ENCODE measurements at regions not wholly inside any gene's neighbourhood (a gene's known extent, or its start where the extent isn't known, plus 50 kb on each side); places are given as distances from the start of the nearest gene placed in this dataset.

- TF ChIP-seq CTCF (IDR thresholded peaks at IDR 0.05) (no peak), TAF1 (IDR thresholded peaks at IDR 0.05; ENCODE audit: borderline replicate concordance, low read depth, low read length) (no peak)
Measured at GRCh38 chr2:6538607-6539006, 327.1 kb downstream of the CMPK2 start.

Data from SK-N-SH (cell line).